Choroid plexus epithelial cell (primary cell): ENCODE measurements at regions not wholly inside any gene's neighbourhood (a gene's known extent, or its start where the extent isn't known, plus 50 kb on each side); places are given as distances from the start of the nearest gene placed in this dataset.

Experiments
- DNase-seq: peaks from one replicate; pipeline ENCODE4 v3.0.0-alpha.2; 2010; ENCODE audit warnings: low read depth
- H3K4me3 ChIP-seq: 2 replicates; pipeline ENCODE4 v1.5.1; 2011; ENCODE audit warnings: low read depth, mild to moderate bottlenecking, control low read depth, low read length, moderate library complexity
- TF ChIP-seq, protein P1 (sequence below): conservative IDR thresholded peaks from 2 replicates; pipeline ENCODE4 v1.5.1; 2011; ENCODE audit warnings: low read depth, mild to moderate bottlenecking, control low read depth, inconsistent platforms, low read length, moderate library complexity

DNA sequence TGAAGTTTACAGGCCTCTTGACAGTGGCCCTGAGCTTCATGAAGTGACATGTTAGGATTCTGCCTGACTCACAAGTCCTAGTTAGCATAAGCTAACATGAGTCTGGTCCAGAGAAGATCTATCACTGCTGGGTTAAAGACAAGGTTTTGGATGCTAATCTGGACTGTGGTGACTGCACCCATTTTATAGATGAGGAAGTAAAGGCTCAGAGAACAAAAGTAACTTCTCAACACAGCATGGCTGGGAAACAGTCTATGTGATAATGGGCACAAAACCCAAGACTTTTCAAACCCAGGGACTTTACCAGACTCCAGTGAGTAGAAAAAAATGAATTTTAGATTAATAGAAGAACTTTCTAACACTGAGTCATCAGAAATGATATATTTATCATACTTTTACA lies 236.8 kb upstream of the IRX5 start:
- no peak for DNase-seq
- TF ChIP-seq, protein P1, sequence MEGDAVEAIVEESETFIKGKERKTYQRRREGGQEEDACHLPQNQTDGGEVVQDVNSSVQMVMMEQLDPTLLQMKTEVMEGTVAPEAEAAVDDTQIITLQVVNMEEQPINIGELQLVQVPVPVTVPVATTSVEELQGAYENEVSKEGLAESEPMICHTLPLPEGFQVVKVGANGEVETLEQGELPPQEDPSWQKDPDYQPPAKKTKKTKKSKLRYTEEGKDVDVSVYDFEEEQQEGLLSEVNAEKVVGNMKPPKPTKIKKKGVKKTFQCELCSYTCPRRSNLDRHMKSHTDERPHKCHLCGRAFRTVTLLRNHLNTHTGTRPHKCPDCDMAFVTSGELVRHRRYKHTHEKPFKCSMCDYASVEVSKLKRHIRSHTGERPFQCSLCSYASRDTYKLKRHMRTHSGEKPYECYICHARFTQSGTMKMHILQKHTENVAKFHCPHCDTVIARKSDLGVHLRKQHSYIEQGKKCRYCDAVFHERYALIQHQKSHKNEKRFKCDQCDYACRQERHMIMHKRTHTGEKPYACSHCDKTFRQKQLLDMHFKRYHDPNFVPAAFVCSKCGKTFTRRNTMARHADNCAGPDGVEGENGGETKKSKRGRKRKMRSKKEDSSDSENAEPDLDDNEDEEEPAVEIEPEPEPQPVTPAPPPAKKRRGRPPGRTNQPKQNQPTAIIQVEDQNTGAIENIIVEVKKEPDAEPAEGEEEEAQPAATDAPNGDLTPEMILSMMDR, result no peak
- no peak overlapping the region for H3K4me3 ChIP-seq

DNA sequence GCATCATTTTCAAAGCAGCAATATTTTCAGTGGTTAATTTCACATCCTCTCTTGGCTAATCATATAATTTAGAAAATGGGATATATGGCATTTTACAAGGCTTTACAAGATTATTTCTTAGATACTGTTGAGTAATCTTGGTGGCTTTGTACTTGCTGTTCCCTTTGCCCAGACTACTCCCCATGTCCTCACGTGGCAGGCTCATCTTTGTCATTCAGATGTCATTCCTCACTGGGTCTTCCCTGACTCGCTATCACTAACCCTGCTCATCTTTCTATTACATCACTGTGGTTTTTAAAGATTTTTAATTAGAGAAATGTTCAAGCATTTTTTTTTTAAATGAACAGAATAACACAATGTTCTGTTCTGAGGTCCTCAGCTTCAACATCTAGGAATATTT lies 240.0 kb upstream of the IRX5 start:
- H3K4me3 ChIP-seq, result no peak overlapping the region
- no peak for DNase-seq

DNA sequence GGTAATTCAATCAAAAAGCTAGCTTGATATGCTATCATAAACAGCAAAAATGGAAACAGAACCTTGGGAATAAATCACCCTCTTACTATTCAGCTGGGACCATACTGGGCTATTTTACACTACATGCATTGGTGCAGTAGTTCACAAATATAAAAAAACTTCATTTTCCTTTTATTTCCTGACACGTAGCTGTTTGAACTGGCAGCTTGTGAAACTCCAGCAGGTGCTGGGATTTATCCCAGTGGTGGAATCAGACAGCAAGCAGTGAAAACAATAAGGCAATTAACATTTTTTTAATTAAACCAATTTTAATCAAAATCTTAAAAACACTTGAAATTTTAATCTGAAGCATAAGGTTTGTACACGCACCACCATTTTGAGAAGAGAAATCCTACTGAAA lies 240.4 kb upstream of the IRX5 start:
- no peak overlapping the region for H3K4me3 ChIP-seq
- no peak for DNase-seq
- TF ChIP-seq, protein P1, result no peak

More for the DNA sequence above, 240.0 kb upstream of the IRX5 start:
- TF ChIP-seq, protein P1, result no peak

DNA sequence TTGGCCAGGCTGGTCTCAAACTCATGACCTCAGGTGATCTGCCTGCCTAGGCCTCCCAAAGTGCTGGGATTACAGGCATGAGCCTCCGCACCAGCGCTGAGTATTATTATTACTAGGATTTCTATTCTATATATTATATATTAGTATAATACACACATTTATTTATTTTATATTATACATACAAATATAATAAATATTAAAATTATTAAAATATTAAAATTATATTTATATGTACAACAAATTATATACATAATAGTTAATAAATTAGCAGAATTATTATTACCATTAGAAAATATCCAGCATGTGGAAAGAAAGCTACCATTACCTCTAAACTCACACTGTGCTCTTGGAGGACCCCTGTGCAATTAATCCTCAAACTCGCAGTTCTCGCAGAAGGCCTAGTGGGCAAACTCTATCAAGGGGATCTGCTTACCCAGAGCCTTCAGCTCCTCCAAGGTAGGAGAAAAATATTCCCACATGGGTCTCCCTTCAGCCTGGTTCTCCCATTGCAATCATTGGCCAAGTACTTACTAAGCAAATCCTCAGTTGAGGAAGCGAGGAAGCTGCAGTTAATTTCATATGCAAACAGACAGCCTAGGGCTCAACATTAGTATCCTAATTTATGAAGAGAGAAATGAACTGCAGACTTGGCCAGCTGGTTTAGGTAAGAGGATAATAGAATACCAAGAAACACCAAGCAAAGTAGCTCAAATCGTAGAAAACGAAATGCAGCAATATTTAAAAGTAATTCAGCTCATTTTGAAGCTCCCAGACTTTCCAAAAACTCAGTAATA lies 241.4 kb upstream of the IRX5 start:
- no peak overlapping the region for H3K4me3 ChIP-seq
- TF ChIP-seq, protein P1, result no peak
- no peak for DNase-seq

DNA sequence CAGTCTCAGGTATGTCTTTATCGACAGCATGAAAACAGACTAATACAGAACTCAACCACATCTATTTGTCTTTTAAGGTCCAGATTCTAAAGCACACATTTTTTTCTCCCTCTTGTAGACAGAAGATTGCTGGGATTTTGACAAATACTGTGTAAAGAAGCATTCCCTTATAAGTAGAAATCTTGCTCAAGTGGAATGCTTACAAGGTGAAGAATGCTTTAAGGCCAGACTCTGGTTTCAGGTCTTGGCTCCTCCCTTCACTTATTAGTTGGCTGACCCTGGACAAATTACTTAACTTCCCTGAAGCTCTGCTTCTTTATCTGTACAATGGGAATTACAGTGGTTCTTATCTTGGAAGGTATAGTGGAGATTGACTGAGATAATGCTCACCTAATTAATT lies 242.3 kb upstream of the IRX5 start:
- TF ChIP-seq, protein P1, result no peak
- H3K4me3 ChIP-seq, result no peak overlapping the region
- DNase-seq, result no peak

DNA sequence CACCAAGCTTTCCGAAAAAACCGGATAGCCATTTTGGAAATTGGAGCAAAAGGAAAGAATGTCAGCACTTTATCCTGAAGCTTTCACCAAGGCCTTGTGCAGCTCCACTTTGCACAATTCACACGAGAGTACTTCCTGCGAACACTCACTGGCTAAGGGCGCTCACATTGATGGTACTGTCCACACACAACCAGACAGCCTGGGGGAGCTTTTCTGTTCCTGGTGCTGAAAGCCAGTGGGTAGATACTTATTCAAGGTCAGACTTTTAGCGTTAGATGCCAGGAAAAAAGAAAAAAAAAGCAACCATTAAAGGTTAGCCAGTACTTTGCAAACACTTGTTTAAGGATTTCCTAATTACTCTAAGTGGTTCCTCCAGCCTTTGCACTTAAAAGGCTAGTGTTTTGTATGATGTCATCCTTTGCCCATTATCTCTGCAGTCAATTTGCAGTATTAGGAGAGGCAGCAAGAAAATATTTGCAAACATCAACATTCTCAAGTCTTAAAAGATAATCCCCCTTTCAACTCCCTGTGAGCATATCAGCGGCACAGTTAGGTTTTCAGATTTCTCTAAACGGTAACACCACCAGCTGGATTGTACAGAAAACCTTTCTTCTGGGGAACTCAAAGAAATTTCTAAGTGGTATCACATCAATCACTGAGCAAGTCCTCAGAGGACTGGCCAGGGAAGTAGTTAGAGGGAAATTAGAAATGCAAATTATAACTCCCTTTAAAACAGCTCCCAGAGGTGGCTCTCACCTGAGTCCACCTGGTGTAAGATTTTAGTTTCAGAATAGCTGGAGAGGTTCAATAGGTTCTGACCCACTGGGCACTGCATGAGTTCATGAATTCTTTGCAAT lies 243.4 kb upstream of the IRX5 start:
- TF ChIP-seq, protein P1, result no peak
- no peak for DNase-seq
- H3K4me3 ChIP-seq, result no peak overlapping the region
